Calu3 (cell line): ENCODE measurements at regions not wholly inside any gene's neighbourhood (a gene's known extent, or its start where the extent isn't known, plus 50 kb on each side); places are given as distances from the start of the nearest gene placed in this dataset.

Source experiments
- BruUV-seq: library from RNA; stranded (reverse); fragments of 400-500 nt; replicated peaks from 2 replicates; lab custom pipeline; 2021; lab: Mats Ljungman, UMichigan
- CTCF ChIA-PET: fragments of 300-600 bp; sonication (Branson Sonifier 250); formaldehyde crosslinking; loops from one replicate; lab custom pipeline; 2022; ENCODE audit warnings: antibody characterized with exemption; lab: Charles Lee
- DNase-seq: peaks from one replicate; pipeline ENCODE4 v3.0.0; 2022
- H3K27ac Mint-ChIP-seq: one replicate; pipeline ENCODE4 v1.8.0; 2022; ENCODE audit warnings: mixed read lengths; ENCODE audit not compliant: unreplicated experiment
- H3K27me3 Mint-ChIP-seq: one replicate; pipeline ENCODE4 v1.8.0; 2022; ENCODE audit warnings: mixed read lengths; ENCODE audit not compliant: unreplicated experiment
- H3K36me3 Mint-ChIP-seq: one replicate; pipeline ENCODE4 v1.8.0; 2022; ENCODE audit warnings: mild to moderate bottlenecking, moderate library complexity, mixed read lengths; ENCODE audit not compliant: insufficient read depth, unreplicated experiment
- H3K4me1 Mint-ChIP-seq: one replicate; pipeline ENCODE4 v1.8.0; 2022; ENCODE audit warnings: mild to moderate bottlenecking, low read depth, mixed read lengths; ENCODE audit not compliant: unreplicated experiment
- H3K4me3 Mint-ChIP-seq: one replicate; pipeline ENCODE4 v1.8.0; 2022; ENCODE audit warnings: mild to moderate bottlenecking, low read depth, moderate library complexity, mixed read lengths; ENCODE audit not compliant: unreplicated experiment
- H3K9me3 Mint-ChIP-seq: one replicate; pipeline ENCODE4 v1.8.0; 2022; ENCODE audit warnings: low read depth, mixed read lengths; ENCODE audit not compliant: unreplicated experiment
- intact Hi-C: fragments of 100-400 bp; cut with micrococcal nuclease; formaldehyde crosslinking; loops from one replicate; pipeline ENCODE4 v1.10.0; 2022; ENCODE audit not compliant: unreplicated experiment
- TF ChIP-seq, protein P1 (sequence below): fragments of 200-600 bp; IDR thresholded peaks from one replicate; pipeline ENCODE4 v1.8.0; 2022; ENCODE audit warnings: antibody characterized with exemption; ENCODE audit not compliant: unreplicated experiment

DNA sequence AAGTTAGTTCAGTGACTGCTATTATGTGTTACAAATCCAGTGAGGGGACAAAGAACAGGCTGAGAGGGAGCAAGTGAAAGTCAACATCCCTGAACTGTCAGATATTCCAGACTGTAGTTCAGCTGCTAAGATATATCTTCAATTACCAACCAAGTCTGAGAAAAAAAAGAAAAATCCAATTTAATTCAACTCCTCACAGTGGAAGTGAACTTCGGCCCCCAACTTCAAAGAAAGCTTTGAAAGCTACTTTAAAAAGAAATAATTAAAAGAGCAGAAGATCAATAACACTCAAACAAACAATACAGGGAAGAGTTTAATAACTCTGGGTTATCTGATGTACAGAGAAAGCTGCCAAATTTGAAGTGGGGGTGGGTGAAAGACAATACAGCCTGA, 174.0 kb downstream of the SERPINI1 start:
- CTCF ChIA-PET = no interaction called here
- Mint-ChIP-seq H3K4me1 (no peaks in the 10 kb centered on the region), H3K36me3 (no peaks in the 10 kb centered on the region), H3K9me3 (no peaks in the 10 kb centered on the region), H3K27me3 (no peaks in the 10 kb centered on the region), H3K27ac (no peak overlapping the region), H3K4me3 (no peak overlapping the region)
- no peak for DNase-seq
- BruUV-seq = no TSS peak
- intact Hi-C loops = no loop called here
- TF ChIP-seq, protein P1, sequence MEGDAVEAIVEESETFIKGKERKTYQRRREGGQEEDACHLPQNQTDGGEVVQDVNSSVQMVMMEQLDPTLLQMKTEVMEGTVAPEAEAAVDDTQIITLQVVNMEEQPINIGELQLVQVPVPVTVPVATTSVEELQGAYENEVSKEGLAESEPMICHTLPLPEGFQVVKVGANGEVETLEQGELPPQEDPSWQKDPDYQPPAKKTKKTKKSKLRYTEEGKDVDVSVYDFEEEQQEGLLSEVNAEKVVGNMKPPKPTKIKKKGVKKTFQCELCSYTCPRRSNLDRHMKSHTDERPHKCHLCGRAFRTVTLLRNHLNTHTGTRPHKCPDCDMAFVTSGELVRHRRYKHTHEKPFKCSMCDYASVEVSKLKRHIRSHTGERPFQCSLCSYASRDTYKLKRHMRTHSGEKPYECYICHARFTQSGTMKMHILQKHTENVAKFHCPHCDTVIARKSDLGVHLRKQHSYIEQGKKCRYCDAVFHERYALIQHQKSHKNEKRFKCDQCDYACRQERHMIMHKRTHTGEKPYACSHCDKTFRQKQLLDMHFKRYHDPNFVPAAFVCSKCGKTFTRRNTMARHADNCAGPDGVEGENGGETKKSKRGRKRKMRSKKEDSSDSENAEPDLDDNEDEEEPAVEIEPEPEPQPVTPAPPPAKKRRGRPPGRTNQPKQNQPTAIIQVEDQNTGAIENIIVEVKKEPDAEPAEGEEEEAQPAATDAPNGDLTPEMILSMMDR = no peak

DNA sequence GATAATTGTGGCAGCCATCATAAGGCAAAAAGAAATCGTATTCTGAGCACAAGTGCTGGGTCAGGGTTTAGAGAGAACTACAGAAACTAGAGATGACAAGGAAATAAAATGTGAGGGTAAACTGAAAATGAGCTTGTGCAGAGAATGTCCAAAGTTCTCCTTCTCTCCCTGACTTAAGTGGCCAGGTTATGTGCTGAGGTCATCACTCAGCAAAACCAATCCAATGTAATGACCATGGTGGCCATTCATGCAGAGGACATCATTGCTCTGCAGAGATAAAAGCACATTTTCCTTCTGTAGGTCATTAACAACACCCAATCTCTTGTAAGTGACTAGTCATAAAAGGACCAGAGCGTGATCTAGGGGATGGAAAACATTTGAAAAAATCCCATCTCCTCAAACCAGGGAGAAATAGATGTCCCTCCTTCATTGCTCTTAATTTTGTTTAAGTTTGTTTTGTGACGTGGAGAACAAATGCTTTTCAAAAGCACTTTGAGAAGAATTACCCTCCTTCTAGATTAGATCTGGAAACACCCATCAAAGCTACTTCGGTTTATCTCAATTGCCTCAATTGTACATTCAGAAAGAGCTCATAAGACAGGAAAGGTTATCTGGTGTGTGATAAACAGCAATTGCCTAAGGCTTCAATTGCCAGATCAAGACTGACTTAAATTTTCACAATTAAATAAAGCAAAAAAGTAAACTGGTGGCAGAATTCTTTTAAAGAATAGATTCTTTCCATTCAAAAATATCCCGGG, 173.4 kb downstream of the SERPINI1 start:
- Mint-ChIP-seq H3K27me3 (no peaks in the 10 kb centered on the region), H3K4me1 (no peaks in the 10 kb centered on the region), H3K36me3 (no peaks in the 10 kb centered on the region), H3K4me3 (no peak overlapping the region), H3K27ac (no peak overlapping the region), H3K9me3 (no peaks in the 10 kb centered on the region)
- TF ChIP-seq, protein P1 = no peak
- no peak for DNase-seq
- BruUV-seq = no TSS peak
- intact Hi-C loops = no loop called here
- CTCF ChIA-PET = no interaction called here

DNA sequence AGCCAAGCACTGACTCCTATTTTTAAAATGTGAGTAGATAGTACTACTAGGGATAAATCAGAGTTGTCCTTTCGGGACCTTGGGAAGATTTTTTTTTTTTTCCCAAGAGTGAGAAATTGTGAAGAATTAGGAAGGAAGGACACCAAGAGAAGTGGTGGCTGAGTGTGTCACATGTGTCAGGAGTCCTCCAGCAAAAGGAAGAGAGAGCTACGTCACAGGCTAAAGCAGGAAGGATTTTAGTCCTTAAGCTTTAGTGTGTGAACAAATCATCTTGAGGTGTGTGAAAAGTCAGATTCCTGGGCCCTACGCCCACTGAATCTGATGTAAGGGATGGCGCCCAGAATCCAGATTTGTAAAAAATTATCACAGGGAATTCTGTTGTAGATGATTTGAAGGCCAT, 172.7 kb downstream of the SERPINI1 start:
- BruUV-seq = no TSS peak
- no peaks in the 10 kb centered on the region for H3K36me3 Mint-ChIP-seq
- no peaks in the 10 kb centered on the region for H3K4me1 Mint-ChIP-seq
- no peaks in the 10 kb centered on the region for H3K27me3 Mint-ChIP-seq
- CTCF ChIA-PET = interaction anchor here (0.5 kb wide), 1 partner anchor 14 kb away, joined by 4 read pairs; no protein-coding TSS in a partner anchor
- H3K4me3 Mint-ChIP-seq = no peak overlapping the region
- intact Hi-C loops = no loop called here
- no peak for DNase-seq
- H3K27ac Mint-ChIP-seq = no peak overlapping the region
- TF ChIP-seq, protein P1 = no peak
- no peaks in the 10 kb centered on the region for H3K9me3 Mint-ChIP-seq

DNA sequence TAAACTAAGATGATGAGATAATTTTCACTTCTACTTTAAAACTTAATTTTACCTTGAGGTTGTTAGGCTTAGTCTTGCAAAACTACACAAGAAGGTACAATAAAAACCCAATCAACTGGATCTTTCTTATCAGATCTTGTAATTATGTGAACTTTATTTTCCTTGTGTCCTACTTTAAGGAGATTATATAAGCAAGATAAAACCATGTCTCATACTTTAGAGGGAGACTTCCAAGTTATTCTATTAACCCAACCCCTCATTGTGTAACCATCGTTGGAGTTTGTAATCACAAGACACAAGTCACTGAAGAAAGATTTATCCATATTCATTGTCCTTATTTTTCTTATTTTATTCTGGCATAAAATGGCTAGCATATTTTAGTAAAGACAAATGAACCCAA, 165.6 kb downstream of the SERPINI1 start:
- Mint-ChIP-seq H3K36me3 (no peaks in the 10 kb centered on the region), H3K4me3 (no peak overlapping the region), H3K9me3 (no peaks in the 10 kb centered on the region), H3K27ac (no peak overlapping the region), H3K4me1 (no peaks in the 10 kb centered on the region), H3K27me3 (no peaks in the 10 kb centered on the region)
- intact Hi-C loops = no loop called here
- TF ChIP-seq, protein P1 = no peak
- CTCF ChIA-PET = no interaction called here
- no peak for DNase-seq
- no TSS peak for BruUV-seq
